CD4-positive, alpha-beta T cell treated with Interferon gamma for 1 hour (primary cell): ENCODE measurements at regions not wholly inside any gene's neighbourhood (a gene's known extent, or its start where the extent isn't known, plus 50 kb on each side); places are given as distances from the start of the nearest gene placed in this dataset.
"Not testable (repeated sequence)": the region's sequence is repeated elsewhere in the genome, so short reads cannot be mapped to it uniquely, and the experiment has no call there.

Experiments
- DNase-seq: peaks from one replicate; pipeline ENCODE4 v3.0.0-alpha.2; 2020

GRCh38 chr10:8350250-8350967 is 295.9 kb downstream of the GATA3 start:
- no peak for DNase-seq

GRCh38 chr10:8352171-8353075 is 297.9 kb downstream of the GATA3 start:
- DNase-seq: no peak

- no peak for DNase-seq
Measured at GRCh38 chr10:8356283-8356682, 301.8 kb downstream of the GATA3 start.

GRCh38 chr10:8359467-8359866 is 305.0 kb downstream of the GATA3 start:
- DNase-seq: no peak

DNA sequence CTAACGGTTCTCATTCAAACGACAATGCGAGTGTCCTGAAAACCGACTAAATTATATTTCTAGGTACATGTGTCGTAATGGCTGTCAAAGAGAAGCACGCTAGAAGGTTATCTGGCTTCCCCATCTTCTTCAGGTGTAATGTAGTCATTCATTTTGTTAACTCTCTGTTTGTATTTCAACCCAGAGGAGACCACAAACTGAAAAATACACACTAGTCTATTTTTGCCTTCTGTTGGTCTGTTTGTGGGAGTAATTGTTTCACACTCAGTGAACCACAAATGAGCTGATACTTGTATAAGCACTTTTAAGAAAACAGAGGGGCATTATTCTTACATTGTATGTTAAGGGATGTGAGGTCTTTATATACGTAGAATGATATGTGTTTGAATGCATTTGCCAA is 305.9 kb downstream of the GATA3 start:
- no peak for DNase-seq

- no peak for DNase-seq
Measured at GRCh38 chr10:8360814-8361509, 306.5 kb downstream of the GATA3 start.

DNA sequence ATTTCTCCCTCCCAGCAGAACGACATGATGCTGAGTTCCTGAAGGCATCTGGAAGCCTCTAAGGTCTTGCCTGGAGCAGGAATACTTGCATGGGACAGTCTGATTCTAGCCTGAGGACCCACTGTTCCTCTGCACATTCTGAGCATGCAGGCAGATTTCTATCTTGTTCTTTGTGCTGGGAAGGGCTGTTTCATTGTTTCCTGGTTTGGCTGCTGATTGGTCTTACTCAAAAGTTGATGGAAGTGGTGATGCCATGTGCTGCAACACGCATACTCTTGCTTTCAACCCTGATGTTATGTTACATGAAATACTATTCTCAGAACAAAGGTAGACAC is 307.0 kb downstream of the GATA3 start:
- no peak for DNase-seq

GRCh38 chr10:8365935-8366911 is 311.7 kb downstream of the GATA3 start:
- DNase-seq: peak; percentile 42

DNA sequence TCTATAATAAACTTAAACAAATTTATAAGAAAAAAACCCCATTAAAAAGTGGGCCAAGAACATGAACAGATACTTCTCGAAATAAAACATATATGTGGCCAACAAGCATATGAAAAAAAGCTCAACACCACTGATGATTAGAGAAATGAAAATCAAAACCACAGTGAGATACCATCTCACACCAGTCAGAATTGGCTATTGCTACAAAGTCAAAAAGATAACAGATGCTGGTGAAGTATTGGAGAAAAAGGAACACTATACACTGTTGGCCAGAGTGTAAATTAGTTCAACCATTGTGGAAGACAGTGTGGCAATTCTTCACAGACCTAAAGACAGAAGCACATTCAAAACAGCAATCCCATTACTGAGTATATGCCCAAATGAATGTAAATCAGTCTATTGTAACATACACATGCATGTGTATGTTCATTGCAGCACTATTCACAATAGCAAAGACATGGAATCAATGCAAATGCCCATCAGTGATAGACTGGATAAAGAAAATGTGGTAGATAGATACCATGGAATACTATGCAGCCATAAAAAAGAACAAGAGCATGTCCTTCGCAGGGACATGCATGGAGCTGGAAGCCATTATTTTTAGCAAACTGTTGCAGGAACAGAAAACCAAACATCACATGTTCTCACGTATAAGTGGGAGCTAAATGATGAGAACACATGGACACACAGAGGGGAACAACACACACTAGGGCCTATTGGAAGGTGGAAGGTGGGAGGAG is 313.4 kb downstream of the GATA3 start:
- not testable (repeated sequence) for DNase-seq

DNA sequence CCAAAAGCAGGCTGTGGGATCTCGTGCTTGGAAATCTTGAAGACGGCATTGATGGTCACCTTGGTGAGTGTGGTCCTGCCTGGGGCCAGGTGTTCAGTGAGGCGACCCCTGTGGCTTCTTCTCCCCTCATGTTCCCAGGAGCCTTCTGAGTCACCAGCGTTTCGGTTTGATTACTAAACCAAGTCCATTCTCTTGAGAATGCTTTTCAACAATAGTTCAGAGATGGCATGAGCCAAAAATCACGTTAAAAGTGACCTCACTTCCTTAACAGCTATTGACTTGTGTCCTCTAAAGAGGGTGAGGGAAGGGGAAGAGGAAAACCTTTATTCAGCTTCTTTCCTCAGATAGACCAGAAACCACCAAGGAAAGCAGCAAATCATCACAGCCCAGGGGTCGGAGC is 315.2 kb downstream of the GATA3 start:
- DNase-seq: no peak

DNA sequence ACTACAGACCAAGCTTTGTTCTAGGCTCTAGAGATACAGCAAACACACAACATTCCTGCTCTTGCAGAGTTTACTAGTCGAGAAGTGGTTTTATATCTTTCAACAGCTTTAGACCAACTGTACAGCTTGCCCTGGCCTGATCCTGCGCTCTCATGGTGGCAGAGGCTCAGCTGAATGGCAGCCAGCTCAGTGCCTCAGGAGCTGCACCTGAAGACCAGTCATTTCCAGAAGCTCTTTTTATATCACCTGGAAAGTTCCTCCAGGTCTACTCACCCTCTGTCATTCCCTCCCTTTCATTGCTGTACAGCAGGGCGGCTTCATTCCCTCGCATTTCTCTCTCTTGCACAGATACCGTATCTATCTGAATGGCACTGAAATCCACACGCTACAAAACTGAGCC is 319.8 kb downstream of the GATA3 start:
- no peak for DNase-seq

GRCh38 chr10:8375137-8375536 is 320.6 kb downstream of the GATA3 start:
- DNase-seq: no peak

DNA sequence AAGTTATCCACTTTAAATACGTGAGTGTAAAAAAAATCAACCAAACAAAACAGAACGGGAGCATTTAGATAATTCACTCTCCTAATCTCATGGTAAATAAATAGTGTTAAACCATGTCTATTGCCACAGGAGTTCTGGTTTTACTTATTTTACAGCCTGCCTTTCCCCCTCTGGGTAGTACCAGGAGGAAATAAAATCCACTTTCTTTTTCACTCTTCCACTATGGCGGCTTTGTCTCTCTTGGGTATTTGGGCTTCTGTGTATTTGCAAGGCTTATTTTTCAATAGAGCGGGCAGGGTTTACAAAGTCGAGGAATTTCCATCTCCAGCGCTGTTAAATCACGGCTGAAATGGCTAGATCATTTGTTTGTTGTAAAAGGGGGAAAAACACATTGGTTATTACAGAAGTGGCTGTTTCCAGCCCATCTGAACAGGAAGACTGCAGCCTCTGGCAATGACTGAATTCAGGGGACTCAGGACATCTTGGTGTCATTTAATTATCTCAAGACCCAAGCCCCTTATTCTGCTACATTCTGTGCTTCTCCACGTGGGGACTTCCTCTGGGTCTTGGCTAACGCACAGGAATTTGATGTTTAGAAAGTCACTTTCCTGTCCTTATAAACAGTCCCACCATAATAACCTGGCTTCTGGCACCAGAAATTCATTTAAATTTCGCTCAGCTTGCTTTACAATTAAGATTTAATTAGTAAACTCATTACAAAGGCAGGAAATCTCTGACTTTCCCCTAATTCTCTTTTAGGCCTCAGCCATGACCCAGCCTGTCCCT is 323.9 kb downstream of the GATA3 start:
- no peak for DNase-seq

DNA sequence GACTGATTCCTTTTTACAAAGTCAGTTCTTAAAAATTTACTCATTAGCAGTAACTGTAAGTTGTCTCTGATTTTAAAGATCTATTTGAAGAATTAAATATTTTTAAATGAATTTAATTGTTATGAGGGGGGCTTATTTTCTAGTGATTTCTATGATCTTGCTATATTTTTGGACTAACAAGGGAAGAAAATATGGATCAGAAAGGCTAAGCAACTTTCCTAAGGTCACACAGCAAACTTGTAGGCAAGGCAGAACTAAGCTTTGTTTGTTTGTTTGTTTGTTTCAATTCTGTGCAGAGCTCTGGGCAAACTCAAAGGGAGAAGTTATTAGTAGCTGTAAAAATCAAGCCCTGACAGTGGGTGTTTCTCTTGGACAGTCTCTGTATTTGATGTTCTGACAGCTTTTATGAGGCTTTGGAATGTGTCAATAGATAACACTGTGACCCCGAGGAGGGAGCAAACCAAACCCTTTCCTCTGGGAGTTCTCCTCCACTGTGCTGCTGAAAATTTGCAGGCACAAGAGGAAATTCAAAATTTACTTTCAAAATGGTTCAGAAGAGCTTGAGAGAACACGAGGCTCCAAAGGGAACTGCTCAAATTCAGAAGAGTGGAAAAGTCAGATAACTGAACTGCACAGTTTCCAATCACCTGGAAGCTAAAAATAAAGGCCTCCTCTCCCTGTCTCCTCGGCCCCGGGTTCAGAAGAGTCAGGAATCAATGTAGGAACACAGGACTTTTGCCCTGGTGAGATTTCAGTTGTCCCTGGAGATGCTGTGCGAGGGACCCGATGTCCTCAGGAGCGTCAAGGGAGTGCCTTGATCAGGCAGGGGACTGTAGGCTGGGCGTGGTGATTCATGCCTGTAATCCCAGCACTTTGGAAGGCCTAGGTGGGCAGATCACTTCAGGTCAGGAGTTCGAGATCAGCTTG is 325.7 kb downstream of the GATA3 start:
- DNase-seq: no peak

DNA sequence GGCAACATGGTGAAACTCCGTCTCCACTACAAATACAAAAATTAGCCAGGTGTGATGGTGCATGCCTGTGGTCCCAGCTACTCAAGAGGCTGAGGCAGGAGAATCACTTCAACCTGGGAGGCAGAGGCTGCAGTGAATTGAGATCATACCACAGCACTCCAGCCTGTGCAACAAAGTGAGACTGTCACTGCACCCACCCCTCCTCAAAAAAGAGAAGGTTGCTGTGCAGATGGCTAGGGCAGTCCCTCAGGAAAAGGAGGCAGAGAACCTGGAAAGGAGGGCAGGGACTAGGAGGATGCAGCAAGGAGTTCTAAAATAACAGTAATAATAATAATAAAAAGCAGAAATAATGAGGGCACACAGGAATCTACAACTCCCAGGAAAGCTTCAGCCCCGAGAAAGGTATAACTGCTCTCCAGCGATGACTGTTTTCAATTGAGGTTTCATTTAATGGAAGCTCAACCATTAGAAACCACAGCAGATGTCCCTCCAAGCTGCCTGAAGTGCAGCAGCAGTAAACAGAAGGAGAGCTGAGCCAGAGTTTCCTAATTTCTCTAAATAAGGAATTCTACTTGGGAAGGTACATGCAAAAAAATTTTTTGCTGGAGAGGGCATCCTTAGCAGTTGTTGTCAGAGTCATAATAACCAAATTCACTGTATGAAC is 326.5 kb downstream of the GATA3 start:
- DNase-seq: no peak

GRCh38 chr10:8386781-8387180 is 332.3 kb downstream of the GATA3 start:
- no peak for DNase-seq

DNA sequence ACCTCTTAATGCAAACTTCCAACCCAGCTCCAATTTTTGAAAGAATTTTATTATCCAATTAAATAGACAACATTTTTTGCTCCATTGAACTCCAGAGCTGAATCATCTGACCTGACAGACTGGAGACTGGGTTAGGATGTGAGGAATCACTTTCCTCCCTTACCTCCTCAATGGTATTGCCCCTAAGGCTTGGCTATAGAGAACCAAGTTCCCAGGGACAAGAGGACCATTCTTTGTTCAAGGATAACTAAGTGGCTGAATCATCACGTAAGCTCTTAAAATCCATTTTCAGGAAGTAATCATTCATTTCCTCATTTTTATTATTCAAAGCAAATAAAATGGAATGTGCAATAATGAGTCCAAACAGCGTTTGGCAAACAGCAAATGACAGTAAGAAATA is 335.1 kb downstream of the GATA3 start:
- no peak for DNase-seq

DNA sequence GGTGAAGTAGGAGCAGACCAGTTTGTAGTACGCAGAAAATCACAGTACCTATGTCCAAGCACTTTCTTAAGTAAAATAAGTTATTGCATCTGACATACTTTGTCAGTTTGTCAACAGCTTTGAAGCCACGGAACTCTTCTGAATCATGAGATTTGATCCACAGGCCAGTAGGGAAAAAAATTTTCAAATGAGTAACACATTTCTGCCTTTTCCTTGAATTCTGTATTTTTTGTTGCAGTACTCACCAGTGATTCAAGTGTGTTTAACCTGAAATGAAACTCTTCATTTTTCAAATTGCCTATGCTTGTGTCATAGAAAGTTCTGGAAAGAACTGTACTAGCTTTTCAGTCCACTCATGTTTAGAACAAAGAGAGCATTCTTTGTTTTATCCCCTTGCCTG is 337.7 kb downstream of the GATA3 start:
- DNase-seq: no peak

GRCh38 chr10:8393531-8393930 is 339.0 kb downstream of the GATA3 start:
- DNase-seq: no peak
